GM19023 (cell line): ENCODE measurements at regions not wholly inside any gene's neighbourhood (a gene's known extent, or its start where the extent isn't known, plus 50 kb on each side); places are given as distances from the start of the nearest gene placed in this dataset.

Experiments
- ATAC-seq: cut with Tn5 transposase; IDR thresholded peaks from one replicate; pipeline ENCODE4 v1.9.1; 2021; ENCODE audit warnings: mild to moderate bottlenecking, moderate library complexity; ENCODE audit not compliant: unreplicated experiment

DNA sequence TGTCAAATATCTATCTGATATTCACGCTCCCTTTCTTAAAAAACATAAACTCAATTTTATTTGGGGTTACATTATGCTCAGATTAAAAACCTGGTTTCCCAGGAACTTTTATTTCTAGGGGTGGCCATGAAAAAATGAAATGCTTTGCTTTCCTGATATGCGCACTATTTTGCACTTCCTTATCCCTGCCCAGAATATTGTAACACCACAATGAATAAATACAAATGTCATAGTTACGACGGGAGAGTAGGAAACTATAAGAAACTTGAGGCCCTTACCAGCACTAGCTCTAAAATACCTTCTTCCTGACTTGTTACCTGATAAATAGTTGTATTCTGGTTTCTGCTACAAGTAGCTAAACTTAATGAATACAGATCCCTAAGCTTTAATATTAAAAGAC lies 475.6 kb upstream of the CWC22 start:
- no peak for ATAC-seq

DNA sequence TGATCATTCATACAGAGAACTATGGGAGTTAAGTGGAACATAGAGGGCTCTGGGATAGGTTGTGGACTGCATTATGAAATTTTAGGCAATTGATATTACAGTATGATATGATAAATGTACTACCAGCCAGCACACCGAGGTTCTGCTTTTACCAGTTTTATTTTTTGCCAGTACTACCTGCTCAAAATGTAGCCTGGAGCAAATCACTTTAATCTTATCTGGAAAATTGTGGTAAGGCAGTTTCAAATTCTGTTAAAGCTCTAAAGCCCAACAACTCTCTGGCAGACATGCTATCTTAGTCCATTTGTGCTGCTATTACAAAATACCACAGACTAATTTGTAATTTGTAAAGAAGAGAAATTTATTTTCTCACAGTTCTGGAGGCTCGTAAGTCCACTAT lies 474.9 kb upstream of the CWC22 start:
- no peak for ATAC-seq

DNA sequence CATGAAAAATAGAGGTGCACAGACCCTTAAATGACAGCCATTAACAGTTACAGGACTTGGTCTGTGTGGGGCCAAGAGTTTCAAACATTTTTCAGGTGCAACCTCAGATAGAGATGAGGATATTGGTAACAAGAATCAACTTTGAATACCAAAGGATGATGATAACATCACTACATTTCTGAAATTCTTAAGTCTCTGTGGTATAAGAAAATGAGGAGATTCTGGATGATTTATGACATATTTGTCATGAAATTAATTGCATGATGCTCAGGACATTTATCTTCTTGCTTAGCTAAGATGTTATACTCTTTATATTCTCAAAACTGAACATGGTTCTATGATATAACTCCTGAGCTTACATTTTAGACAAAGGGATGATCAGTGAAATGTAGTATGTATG lies 471.8 kb upstream of the CWC22 start:
- no peak for ATAC-seq

DNA sequence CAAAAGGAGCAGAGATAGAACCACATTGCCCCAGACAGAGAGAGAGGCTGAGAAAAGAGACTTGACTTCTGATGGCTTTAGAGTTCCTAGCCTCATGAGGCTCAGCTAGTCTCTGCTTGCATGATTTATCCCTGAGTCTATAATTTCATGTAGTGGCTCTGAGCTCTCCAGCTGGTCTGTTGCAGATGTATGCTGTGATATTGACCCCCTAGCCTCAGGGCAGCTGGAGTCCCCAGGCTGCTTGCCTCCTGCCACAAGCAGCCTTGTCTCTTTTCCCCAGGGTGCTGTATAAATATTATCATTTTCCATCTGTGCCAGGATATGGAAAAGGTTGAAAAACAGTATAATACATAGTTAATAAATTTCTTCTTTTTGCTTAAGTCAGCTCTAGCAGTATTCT lies 467.6 kb upstream of the CWC22 start:
- ATAC-seq = no peak

DNA sequence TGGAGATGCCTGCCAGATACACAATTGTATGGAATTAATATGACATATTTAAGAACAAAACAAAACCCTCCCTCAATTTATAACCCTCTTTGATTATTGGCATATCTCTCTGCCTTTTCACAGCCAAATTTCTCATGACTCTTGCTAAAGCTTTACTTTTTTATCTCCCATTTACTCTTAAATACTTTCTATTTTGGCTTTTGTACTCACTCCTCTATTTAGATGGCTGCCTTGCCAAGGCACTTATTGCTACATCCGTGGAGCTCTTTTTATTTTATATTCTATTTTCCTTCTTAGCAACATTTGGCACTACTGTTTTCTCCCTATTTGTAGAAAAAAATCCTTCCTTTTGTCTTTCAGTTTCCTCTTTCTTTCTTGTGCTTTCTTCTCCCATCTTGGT lies 466.4 kb upstream of the CWC22 start:
- ATAC-seq = no peak

DNA sequence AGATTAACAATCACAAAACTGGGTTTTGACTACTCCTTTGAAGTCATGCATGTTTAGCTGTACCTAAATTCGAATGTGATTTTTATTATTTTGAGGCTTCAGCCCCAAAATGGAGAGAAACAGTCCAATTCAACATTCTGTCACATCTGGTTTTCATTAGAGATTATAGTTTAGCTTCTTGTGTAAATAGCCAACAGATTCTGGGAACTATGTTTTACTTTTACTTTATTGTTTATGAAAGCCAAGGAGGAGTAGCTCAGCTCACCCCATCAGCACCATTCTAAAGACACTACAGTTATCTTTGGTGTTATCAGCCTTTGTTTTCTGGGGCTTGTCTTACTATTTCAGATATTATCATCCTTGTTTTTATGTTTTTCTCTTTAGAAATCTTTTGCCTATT lies 465.0 kb upstream of the CWC22 start:
- no peak for ATAC-seq

DNA sequence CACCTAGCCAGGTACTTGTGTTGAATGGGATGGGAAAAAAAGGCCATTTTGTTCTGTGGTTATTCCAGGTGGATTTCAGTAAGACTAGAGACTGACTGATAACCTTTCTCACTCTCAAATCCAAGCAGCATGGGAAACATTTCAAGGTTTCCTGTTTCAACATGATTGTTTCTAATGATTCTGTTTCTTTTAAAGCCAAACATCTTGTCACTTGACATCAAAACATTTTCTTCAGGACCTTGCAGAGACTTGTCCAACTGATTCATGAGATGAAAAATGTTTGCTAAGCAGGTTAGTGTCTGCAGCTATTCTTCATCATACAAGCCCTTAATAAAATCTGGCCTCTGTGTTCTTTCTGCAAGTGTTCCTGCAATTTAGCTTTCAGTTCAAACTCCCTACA lies 456.5 kb upstream of the CWC22 start:
- ATAC-seq = no peak

DNA sequence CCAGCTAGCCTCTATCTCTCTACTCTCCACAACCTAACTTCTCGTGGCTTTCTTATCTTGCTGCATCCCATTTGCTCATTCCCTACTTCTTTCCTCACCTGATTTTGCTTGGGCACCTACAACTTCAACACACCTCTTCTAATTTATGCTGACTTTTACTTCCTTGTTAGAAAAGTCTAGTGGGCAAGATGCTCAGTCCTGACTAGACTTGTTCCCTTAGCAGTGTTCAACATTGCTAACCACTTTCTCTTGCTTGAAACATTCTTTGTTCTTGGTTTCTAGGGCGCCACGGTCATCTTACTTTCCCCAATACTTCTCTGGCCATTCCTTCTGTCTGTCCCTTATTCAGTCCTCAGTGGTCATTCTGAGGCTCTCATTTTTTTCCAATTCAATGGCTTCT lies 454.7 kb upstream of the CWC22 start:
- no peak for ATAC-seq

DNA sequence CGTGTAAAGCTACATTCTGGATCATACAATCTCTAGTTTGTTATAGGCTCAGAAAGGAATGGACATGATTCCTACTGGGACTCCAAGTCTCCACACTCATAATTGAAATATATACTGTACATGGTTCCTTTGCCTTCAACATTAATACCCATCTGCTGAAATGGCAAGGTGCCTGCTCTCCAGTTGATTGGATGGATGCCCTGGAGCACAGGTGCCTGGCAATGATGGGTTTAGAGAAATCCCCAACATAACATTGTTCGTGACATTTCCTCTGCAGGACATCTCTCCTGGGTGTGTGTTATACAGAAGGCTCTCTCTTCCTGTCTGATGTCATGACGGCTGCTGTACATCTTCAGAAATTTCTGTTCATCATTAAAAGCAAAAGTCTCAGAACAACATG lies 449.7 kb upstream of the CWC22 start:
- no peak for ATAC-seq

DNA sequence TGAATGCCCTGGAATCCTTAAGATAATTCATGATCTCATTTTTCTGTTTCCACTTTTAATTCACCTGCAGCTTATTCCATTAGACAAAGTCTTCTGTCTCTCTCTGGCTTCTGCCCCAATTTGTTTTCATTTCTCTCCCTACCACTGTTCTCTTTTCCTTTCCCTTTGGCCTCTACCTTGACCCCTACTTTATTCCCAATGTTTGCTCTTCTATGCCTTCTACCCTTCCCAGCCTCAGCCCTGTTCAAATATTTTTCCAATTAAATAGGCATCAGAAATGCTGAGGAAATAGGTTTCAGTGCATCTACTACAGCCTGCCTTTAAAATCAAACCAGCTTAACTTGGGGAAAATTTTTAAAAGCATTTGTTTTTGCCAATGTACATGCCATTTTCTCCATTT lies 443.7 kb upstream of the CWC22 start:
- no peak for ATAC-seq

DNA sequence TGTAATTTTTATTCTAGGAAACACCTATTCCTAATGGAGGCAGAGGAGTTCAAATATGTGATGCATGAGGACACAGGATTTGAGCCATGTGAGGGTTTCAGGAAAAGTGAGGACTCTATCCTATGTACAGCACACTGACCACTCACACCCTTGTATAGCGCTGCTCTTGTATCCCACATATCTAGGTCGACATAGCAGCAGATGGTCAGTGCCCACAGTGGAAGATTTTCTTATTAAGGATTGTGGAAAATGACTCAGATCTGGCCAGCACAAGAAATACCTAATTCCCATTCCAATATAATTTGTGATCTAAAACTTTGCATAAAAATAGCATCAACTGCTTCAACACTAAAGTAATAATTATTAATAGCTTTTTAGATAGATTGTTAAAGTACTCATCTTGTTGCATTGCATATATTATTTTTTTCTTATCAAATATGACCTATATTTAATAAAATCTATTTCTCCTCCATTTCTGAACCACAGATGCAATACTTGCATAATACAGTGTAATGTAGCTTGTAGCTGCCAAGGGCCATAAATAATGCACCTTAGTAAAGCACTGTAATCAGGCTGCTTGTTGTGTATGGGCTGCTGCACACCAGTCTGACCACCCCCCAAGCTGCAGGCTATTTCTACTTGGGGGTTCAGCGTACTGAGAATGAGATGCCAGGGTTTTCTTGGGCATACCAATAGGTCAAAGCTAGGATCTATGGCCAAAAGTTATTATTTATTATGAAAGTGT lies 442.2 kb upstream of the CWC22 start:
- no peak for ATAC-seq

DNA sequence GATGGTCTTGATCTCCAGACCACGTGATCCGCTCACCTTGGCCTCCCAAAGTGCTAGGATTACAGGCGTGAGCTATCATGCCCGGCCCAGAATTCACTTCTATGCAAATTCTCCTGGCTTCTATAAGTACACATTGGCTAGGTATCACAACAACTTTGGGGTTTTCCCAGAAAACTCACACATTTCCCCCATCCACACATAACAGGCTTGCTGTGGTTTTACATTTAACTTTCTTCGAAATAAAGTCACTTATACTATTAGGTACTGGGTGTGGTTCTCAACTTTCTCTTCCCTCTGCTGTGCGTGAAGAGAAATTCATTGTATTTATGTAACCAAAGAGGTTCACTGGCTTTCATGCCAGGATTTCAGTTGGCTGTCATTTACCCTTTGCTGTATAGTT lies 439.4 kb upstream of the CWC22 start:
- ATAC-seq = no peak

DNA sequence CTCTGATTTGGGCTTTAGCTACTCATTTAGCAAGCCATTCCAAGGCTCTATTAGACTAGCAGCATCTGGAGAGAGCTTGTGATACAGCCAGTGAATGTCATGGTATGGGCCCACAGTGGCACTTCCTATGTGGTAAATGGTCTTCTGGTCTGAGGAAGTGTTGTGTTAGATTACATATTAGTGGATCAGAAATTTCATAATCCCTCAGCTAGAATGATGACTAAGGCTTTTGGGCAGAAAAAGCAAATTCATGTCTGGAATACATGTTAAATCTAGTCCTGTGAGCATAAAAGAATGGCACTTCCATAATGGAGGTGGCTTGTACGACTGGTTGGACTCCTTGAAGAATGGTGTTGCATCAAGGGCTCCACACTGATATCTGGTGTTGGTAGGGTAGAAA lies 436.8 kb upstream of the CWC22 start:
- ATAC-seq = no peak

DNA sequence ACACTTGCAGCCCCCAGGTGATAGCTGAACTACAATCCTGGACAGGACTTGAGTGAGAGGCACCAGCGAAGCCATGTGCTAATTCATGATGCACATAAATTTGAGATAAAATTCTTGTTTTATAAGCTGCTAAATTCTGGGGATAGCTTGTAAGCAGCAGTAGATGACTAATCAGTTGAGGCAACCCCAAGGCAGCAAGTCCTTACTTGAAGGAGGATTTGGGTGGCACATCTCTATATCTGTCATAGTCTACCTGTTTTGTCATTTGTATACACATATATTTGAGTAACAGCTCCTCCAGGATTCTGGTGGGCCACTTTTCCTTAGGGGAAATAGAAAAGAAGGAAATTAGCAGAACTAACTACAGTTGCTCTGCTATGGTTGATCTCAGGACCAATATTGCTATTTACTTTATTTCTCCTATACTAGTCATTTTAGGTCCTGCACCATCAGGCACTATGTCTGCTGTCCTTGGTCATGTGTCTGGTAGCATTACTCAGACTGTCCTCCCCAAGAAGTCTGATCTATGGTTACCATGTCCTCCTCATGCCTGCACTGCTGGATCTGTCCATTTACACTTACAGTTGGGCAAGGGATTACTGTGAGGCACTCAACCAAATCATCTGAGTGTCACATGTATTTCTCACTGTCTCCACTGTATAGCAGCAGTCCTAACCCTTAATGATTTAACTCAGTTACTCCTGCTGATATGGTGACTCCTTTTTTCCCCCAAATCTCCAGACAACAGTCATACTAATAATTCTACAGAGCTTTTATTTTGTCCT lies 436.0 kb upstream of the CWC22 start:
- no peak for ATAC-seq

DNA sequence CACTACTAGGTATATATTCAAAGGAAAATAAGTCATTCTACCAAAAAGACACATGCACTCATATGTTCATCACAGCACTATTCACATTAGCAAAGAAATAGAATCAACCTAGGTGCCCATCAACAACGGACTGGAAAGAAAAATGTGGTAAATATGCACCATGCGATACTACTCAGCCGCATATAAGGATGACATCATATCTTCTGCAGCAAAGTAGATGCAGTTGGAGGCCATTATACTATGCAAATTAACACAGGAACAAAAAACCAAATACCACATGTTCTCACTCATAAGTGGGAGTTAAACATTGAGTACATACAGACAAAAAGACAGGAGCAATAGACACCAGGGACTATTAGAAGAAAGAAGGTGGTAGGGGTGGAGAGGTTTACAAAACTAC lies 412.1 kb upstream of the CWC22 start:
- no peak for ATAC-seq

DNA sequence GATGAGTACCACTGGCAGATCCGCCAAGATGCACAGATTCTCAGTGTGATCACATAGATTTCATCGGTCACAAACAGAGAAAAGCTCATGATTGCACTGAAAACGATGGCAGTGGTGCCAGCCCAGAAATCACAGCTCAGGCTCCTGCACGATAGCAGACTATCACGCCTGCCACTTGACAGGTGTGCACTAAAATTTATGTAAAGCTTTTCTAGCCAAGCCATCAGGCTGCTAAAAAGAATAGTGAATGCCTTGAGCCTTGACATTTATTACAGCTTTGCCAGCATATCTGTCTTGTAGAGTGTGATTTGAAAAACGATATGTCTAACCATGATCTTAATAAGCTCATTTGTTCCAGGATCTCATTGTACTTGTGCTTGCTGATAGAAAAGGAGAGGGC lies 409.5 kb upstream of the CWC22 start:
- ATAC-seq = no peak

DNA sequence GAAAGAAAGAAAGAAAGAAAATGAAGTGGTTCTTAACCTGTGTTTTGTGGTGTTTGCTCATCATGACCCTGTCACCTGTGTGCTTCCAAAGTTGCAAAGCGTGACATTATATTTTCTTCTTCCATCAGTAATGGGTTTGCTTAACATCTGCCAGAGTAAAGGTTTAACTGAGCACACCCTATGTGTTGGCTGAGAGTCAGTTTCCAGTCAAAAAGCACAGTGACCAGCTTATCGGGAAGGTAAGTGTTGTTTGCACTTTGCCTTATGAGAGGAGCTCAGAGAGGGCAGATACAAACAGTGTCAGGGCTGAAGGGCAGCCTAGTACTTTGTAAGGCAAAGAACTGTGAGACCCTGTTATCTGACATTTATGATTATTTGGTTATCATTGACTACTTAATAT lies 406.2 kb upstream of the CWC22 start:
- no peak for ATAC-seq

DNA sequence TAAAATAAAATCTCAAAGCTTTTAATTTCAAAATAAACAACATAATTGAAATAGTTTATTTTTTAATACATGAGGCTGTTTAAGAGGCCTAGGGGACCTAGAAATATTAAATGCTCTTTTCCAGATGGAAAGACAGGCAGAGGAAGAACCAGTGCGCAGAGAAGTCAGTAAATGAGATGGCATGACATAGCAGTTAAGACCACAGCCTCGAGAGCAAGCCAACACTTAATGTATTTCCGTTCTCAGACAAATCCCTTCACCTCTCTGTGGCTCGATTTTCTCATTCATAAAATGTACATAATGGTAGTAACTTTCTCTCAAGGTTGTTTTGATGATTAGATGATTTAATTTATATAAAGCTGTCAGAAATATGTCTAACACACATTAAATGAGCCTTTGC lies 405.1 kb upstream of the CWC22 start:
- ATAC-seq = no peak

DNA sequence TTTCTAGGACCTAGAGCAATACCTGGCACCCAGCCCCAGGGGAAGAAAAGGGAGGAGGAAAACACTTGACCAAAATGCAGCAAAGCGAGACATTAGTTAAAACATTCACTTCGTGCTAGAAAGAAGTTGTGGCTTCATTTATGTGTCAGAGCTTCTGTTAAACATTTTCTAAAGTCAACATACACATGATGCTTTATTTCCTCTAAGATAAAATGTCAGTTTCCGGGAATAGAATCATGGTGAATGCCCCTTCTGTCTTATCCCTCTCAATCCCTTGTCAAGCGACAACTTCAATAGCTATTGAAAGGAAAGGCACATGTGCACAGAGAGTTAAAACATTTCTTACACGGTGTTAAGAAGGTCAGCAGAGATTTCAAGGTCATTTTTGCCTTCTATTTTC lies 404.6 kb upstream of the CWC22 start:
- no peak for ATAC-seq

DNA sequence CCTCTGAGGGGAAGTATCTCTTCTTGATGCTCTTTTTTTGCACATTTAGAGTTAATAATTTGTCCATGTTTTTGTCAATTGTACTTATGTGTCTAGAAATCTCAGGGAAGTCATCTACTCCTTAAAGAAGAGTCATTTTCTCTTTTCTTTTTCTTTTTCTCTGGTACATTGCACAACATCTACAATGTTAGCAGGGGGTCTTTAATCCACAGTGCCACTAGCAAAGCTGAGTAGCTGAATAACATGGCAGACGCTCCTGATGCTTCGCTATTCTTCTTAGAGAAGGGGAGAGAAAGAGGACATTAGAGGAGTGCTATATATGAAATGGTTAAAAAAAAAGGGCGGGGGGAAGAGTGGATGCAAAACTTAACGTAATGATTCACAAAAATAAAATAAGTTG lies 399.6 kb upstream of the CWC22 start:
- ATAC-seq = no peak

DNA sequence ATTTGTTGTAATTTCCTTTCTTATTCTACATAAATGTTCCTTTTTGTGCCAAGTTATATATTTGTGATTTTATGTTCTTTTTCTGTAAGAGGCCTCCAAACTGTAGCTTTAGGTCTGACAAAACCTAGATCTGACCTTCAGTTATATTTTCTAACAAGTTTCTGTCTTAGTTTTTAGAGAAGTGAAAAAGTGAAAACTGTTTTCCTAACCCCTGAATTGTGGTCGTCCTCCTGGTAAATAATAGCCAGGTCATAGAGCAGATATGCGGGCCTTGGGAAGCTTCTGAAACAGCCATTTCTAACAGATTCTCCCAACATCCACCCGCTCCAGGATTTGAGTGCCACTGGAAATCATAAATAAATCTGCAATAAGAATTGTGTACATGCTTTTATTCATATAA lies 398.4 kb upstream of the CWC22 start:
- ATAC-seq = no peak

DNA sequence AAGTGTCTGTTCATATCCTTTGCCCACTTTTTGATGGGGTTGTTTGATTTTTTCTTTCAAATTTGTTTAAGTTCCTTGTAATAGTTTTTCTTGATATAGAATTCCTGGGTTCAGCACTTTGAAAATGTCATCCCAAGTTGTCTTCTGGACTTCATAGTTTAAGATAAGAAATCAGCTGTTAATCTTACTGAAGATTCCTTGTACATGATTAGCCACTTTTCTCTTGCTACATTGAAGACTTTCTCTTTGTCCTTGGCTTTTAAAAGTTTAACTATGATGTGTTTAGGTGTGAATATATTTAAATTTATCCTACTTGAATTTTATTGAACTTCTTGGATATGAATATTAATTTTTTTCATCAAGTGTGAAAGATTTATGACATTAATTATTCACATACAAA lies 387.2 kb upstream of the CWC22 start:
- no peak for ATAC-seq
